Stimulated activated naive CD8-positive, alpha-beta T cell treated with anti-CD3 and anti-CD28 coated beads, Interleukin-15, amount 100 ng/mL, for 72 hours (primary cell): ENCODE measurements at regions not wholly inside any gene's neighbourhood (a gene's known extent, or its start where the extent isn't known, plus 50 kb on each side); places are given as distances from the start of the nearest gene placed in this dataset.

Source experiments
- ATAC-seq: fragments of 150-1000 bp; cut with Tn5 transposase; 2 replicates; pipeline ENCODE4 v1.10.0; 2021; ENCODE audit warnings: mild to moderate bottlenecking, moderate library complexity
- DNase-seq, 2 donors: peaks; one replicate each; pipeline ENCODE4 v3.0.0; 2021 to 2022
- H3K27ac Mint-ChIP-seq, 2 donors: one replicate each; pipeline ENCODE4 v1.8.0; 2022; ENCODE audit warnings: mild to moderate bottlenecking in 2 of 2, mixed read lengths in 2 of 2, moderate library complexity in 2 of 2
- H3K27me3 Mint-ChIP-seq: one replicate; pipeline ENCODE4 v1.8.0; 2022; ENCODE audit warnings: mixed read lengths
- H3K4me1 Mint-ChIP-seq: one replicate; pipeline ENCODE4 v1.8.0; 2022; ENCODE audit warnings: mild to moderate bottlenecking, mixed read lengths
- H3K4me3 Mint-ChIP-seq, 2 donors: one replicate each; pipeline ENCODE4 v1.8.0; 2022; ENCODE audit warnings: mild to moderate bottlenecking in 2 of 2, mixed read lengths in 2 of 2, moderate library complexity in 1 of 2
- H3K9me3 Mint-ChIP-seq, 2 donors: one replicate each; pipeline ENCODE4 v1.8.0; 2022; ENCODE audit warnings: mixed read lengths in 2 of 2

DNA sequence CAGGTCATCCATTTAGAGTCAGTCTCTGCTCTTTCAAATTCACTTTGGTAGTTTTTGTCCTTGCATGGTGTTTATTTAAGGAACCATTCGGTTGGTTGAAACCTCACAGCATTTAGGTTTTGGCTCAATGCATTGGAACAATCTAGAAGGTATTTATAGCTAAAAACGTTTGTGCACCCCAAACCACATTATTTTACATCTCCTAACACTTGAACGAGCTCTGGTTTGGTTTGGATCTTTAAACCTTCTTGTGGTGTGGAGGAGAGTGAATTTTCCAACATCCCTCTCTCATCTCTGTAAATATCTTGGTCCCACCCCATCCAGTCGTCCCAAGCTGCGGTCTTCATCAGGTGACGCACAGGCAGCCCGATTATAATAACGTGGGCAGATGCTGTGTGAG lies 287.9 kb downstream of the LPIN1 start:
- no peak overlapping the region for H3K27ac Mint-ChIP-seq
- H3K4me3 Mint-ChIP-seq = no peak overlapping the region
- DNase-seq = no peak

GRCh38 chr2:12035029-12035720 lies 288.7 kb downstream of the LPIN1 start:
- Mint-ChIP-seq H3K27me3 (no peaks in the 10 kb centered on the region), H3K9me3 (peaks cover 0 to 6% of the 10 kb centered on the region in 2 donors), H3K4me1 (peaks cover 36% of the 10 kb centered on the region), H3K27ac (no peak overlapping the region), H3K4me3 (no peak overlapping the region)
- no peak for DNase-seq
- ATAC-seq = no peak

More for the DNA sequence above, 287.9 kb downstream of the LPIN1 start:
- peaks cover 0 to 6% of the 10 kb centered on the region in 2 donors for H3K9me3 Mint-ChIP-seq
- ATAC-seq = no peak
- H3K27me3 Mint-ChIP-seq = no peaks in the 10 kb centered on the region
- H3K4me1 Mint-ChIP-seq = peaks cover 36% of the 10 kb centered on the region

- H3K27ac Mint-ChIP-seq = no peak overlapping the region
- no peaks in the 10 kb centered on the region for H3K27me3 Mint-ChIP-seq
- peaks cover 36% of the 10 kb centered on the region for H3K4me1 Mint-ChIP-seq
- DNase-seq = no peak
- no peak for ATAC-seq
- peaks cover 0 to 6% of the 10 kb centered on the region in 2 donors for H3K9me3 Mint-ChIP-seq
- H3K4me3 Mint-ChIP-seq = no peak overlapping the region
Observed at GRCh38 chr2:12035956-12036639, 289.7 kb downstream of the LPIN1 start.

GRCh38 chr2:12036640-12036983 lies 290.2 kb downstream of the LPIN1 start:
- Mint-ChIP-seq H3K27ac (no peak overlapping the region), H3K27me3 (no peaks in the 10 kb centered on the region), H3K9me3 (peaks cover 0 to 6% of the 10 kb centered on the region in 2 donors), H3K4me1 (peaks cover 36% of the 10 kb centered on the region), H3K4me3 (no peak overlapping the region)
- ATAC-seq (no peak), DNase-seq (no peak)

DNA sequence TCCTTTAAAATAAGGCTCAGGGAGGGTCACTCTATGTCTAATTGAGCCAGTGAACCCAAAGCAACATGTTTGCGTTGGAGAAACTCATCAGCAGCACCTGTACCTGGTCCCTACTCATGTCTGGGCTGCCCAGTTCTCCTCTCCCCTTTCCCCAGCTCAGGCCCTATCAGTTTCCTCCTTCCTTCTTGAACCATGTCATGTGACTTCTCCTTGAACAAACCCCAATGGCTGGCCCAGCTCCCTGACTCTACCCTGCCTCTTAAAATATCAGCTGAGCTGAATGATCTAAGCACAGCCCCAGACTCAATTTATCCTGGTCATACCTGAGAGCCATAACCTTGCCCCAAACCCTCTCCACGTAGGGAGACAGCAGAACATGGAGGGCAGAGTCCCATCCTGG lies 290.9 kb downstream of the LPIN1 start:
- H3K27me3 Mint-ChIP-seq = no peaks in the 10 kb centered on the region
- H3K27ac Mint-ChIP-seq = no peak overlapping the region
- ATAC-seq = no peak
- H3K4me1 Mint-ChIP-seq = peaks cover 38% of the 10 kb centered on the region
- peaks cover 0 to 6% of the 10 kb centered on the region in 2 donors for H3K9me3 Mint-ChIP-seq
- H3K4me3 Mint-ChIP-seq = no peak overlapping the region
- no peak for DNase-seq

DNA sequence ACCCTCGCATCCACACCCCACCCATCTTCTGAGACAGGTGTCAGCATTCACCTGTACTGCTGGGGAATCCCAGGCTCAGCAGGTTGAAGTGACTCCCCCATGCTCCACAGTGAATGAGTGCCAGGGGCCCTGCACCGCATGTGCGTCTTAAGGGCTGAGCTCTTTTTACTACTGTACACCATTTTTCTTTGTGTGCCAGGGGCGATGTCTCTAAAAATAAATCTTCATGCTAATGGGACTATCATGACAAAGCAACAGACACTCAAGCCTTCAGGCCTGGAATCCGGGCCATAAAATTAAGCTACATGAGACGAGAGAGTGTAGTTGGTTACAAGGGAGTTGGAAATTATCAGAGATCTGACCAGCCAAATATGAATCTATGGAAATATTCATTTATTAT lies 294.8 kb downstream of the LPIN1 start:
- no peak for DNase-seq
- H3K27ac Mint-ChIP-seq = no peak overlapping the region

GRCh38 chr2:12043131-12043530 lies 296.7 kb downstream of the LPIN1 start:
- Mint-ChIP-seq H3K27ac (no peak overlapping the region), H3K4me3 (no peak overlapping the region), H3K27me3 (no peaks in the 10 kb centered on the region), H3K4me1 (peaks cover 32% of the 10 kb centered on the region), H3K9me3 (peaks cover 0 to 6% of the 10 kb centered on the region in 2 donors)
- ATAC-seq = no peak
- no peak for DNase-seq

More for the DNA sequence above, 294.8 kb downstream of the LPIN1 start:
- no peak for ATAC-seq
- H3K27me3 Mint-ChIP-seq = no peaks in the 10 kb centered on the region
- H3K9me3 Mint-ChIP-seq = peaks cover 0 to 6% of the 10 kb centered on the region in 2 donors
- no peak overlapping the region for H3K4me3 Mint-ChIP-seq
- peaks cover 46% of the 10 kb centered on the region for H3K4me1 Mint-ChIP-seq

GRCh38 chr2:12044857-12045256 lies 298.4 kb downstream of the LPIN1 start:
- H3K4me3 Mint-ChIP-seq = no peak overlapping the region
- no peaks in the 10 kb centered on the region for H3K27me3 Mint-ChIP-seq
- peak; percentile 61 for ATAC-seq
- no peaks in the 10 kb centered on the region for H3K9me3 Mint-ChIP-seq
- peaks cover 32% of the 10 kb centered on the region for H3K4me1 Mint-ChIP-seq
- DNase-seq = no peak
- H3K27ac Mint-ChIP-seq = no peak overlapping the region

GRCh38 chr2:12045864-12046291 lies 299.4 kb downstream of the LPIN1 start:
- no peak overlapping the region for H3K27ac Mint-ChIP-seq
- H3K9me3 Mint-ChIP-seq = no peaks in the 10 kb centered on the region
- ATAC-seq (no peak), DNase-seq (no peak)
- H3K4me1 Mint-ChIP-seq = peaks cover 32% of the 10 kb centered on the region
- no peak overlapping the region for H3K4me3 Mint-ChIP-seq
- no peaks in the 10 kb centered on the region for H3K27me3 Mint-ChIP-seq

DNA sequence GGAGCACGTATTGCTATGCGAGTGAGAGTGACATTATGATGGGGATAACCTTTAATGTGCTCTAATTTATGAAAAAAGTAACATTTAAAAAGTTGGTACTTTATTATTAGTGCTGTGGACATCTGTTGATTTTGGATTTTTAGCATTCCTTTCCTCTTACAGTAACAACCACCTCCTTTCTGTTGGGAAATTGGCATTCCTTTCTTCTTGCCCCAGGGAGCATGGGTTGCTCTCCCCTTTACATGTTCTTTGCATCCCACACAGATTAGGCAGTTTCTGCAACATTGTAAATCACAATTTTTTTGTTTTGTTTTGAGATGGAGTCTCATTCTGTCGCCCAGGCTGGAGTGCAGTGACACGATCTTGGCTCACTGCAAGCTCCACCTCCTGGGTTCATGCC lies 300.2 kb downstream of the LPIN1 start:
- no peaks in the 10 kb centered on the region for H3K27me3 Mint-ChIP-seq
- H3K27ac Mint-ChIP-seq = no peak overlapping the region
- no peaks in the 10 kb centered on the region for H3K9me3 Mint-ChIP-seq
- no peak for DNase-seq
- no peak overlapping the region for H3K4me3 Mint-ChIP-seq
- H3K4me1 Mint-ChIP-seq = peaks cover 32% of the 10 kb centered on the region
- ATAC-seq = no peak

GRCh38 chr2:12047761-12048160 lies 301.3 kb downstream of the LPIN1 start:
- H3K27ac Mint-ChIP-seq = peak overlapping the region in 1 of 2 donors; percentile 16
- no peaks in the 10 kb centered on the region for H3K27me3 Mint-ChIP-seq
- ATAC-seq = no peak
- no peak overlapping the region for H3K4me3 Mint-ChIP-seq
- DNase-seq = no peak
- no peaks in the 10 kb centered on the region for H3K9me3 Mint-ChIP-seq
- H3K4me1 Mint-ChIP-seq = peaks cover 26% of the 10 kb centered on the region

- no peak overlapping the region for H3K4me3 Mint-ChIP-seq
- peak; percentile 49 for ATAC-seq
- peaks cover 1% of the 10 kb centered on the region for H3K27me3 Mint-ChIP-seq
- DNase-seq = no peak
- H3K27ac Mint-ChIP-seq = no peak overlapping the region
- H3K4me1 Mint-ChIP-seq = peaks cover 18% of the 10 kb centered on the region
- H3K9me3 Mint-ChIP-seq = peaks cover 0 to 3% of the 10 kb centered on the region in 2 donors
Observed at GRCh38 chr2:12048550-12048949, 302.1 kb downstream of the LPIN1 start.

- DNase-seq (no peak), ATAC-seq (peak; percentile 37)
- Mint-ChIP-seq H3K27ac (no peak overlapping the region), H3K27me3 (peaks cover 6% of the 10 kb centered on the region), H3K4me3 (no peak overlapping the region), H3K9me3 (peaks cover 3 to 16% of the 10 kb centered on the region in 2 donors), H3K4me1 (no peaks in the 10 kb centered on the region)
Observed at GRCh38 chr2:12050396-12050795, 304.0 kb downstream of the LPIN1 start.

DNA sequence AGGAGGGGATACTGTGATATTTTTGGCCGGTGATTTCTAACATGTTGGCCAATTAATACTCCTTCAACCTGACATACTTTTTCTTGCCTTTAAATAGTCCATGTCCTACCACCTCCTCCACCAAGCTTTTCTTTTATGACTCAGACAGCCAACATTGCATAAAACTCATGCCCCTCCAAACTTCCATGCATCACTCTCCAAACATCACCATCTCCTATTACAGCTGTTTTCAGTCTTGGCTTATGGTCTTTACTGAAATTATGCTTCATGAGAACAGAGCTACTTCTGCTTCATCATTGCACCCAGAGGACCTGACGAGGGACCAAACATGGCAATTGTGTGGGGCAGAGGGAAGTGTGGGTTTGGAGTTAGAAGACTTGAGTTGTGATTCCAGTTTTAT lies 305.4 kb downstream of the LPIN1 start:
- DNase-seq = no peak
- Mint-ChIP-seq H3K27me3 (peaks cover 6% of the 10 kb centered on the region), H3K4me3 (no peak overlapping the region), H3K4me1 (peaks cover 3% of the 10 kb centered on the region), H3K27ac (no peak overlapping the region), H3K9me3 (peaks cover 3 to 16% of the 10 kb centered on the region in 2 donors)
- ATAC-seq = no peak

GRCh38 chr2:12052796-12053195 lies 306.4 kb downstream of the LPIN1 start:
- DNase-seq = no peak
- no peak for ATAC-seq
- H3K27me3 Mint-ChIP-seq = peaks cover 6% of the 10 kb centered on the region
- H3K4me3 Mint-ChIP-seq = no peak overlapping the region
- peaks cover 3 to 16% of the 10 kb centered on the region in 2 donors for H3K9me3 Mint-ChIP-seq
- peaks cover 12% of the 10 kb centered on the region for H3K4me1 Mint-ChIP-seq
- no peak overlapping the region for H3K27ac Mint-ChIP-seq

DNA sequence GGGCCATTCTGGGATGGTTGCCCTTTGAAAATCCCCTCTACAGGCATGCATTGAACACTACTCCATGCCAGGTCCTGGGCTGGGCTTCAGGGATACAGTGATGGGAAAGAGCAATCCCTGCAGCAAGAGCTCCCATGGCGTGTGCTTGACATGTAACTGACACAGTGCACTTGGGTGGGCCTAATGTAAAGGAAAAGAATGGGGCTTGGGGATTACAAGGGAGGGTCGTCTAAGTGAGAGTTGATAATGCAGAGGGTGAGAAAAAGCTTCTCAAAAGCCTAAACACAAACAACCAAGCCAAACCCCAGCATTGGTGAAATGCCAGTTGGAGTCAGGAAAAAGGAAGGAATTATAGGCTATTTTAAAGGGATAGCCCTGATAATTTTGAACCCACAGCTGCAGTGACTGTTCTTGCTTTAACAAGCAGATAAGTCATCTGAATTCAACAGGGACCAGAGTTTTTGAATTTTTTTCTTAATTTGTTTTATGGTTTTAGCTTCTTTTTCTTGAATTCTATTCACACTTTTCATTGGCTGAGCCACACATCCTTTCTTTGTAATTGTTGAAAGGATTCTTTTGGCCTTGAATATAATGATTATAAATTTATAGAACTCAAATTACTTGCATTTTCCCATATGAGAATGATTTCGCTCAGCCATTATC lies 308.7 kb downstream of the LPIN1 start:
- peaks cover 21% of the 10 kb centered on the region for H3K4me1 Mint-ChIP-seq
- H3K4me3 Mint-ChIP-seq = no peak overlapping the region
- ATAC-seq (no peak), DNase-seq (no peak)
- H3K9me3 Mint-ChIP-seq = peaks cover 3 to 16% of the 10 kb centered on the region in 2 donors
- H3K27me3 Mint-ChIP-seq = peaks cover 14% of the 10 kb centered on the region
- no peak overlapping the region for H3K27ac Mint-ChIP-seq
